GM21526 (cell line): ENCODE measurements at regions not wholly inside any gene's neighbourhood (a gene's known extent, or its start where the extent isn't known, plus 50 kb on each side); places are given as distances from the start of the nearest gene placed in this dataset.

Source experiments
- ATAC-seq: cut with Tn5 transposase; IDR thresholded peaks from one replicate; pipeline ENCODE4 v1.9.1; 2021; ENCODE audit warnings: moderate library complexity; ENCODE audit not compliant: unreplicated experiment, low FRiP score

- no peak for ATAC-seq
Measured at GRCh38 chr9:78839252-78839651, 542.3 kb downstream of the PSAT1 start.

- no peak for ATAC-seq
Measured at GRCh38 chr9:78848061-78848460, 551.1 kb downstream of the PSAT1 start.

GRCh38 chr9:78856144-78856543, 559.2 kb downstream of the PSAT1 start:
- ATAC-seq, result no peak

GRCh38 chr9:78856781-78857180, 559.9 kb downstream of the PSAT1 start:
- no peak for ATAC-seq

GRCh38 chr9:78857373-78858225, 560.7 kb downstream of the PSAT1 start:
- ATAC-seq, result no peak

GRCh38 chr9:78858266-78858665, 561.3 kb downstream of the PSAT1 start:
- ATAC-seq, result no peak

GRCh38 chr9:78860801-78861475, 564.0 kb downstream of the PSAT1 start:
- no peak for ATAC-seq

- no peak for ATAC-seq
Measured at GRCh38 chr9:78863531-78863930, 566.6 kb downstream of the PSAT1 start.

GRCh38 chr9:78865737-78866136, 568.8 kb downstream of the PSAT1 start:
- ATAC-seq, result no peak

- ATAC-seq, result no peak
Measured at GRCh38 chr9:78866207-78867132, 569.5 kb downstream of the PSAT1 start.

GRCh38 chr9:78871086-78871451, 574.1 kb downstream of the PSAT1 start:
- no peak for ATAC-seq

- no peak for ATAC-seq
Measured at GRCh38 chr9:78871452-78872331, 574.8 kb downstream of the PSAT1 start.

GRCh38 chr9:78874061-78874460, 577.1 kb downstream of the PSAT1 start:
- no peak for ATAC-seq

GRCh38 chr9:78879324-78880100, 582.6 kb downstream of the PSAT1 start:
- ATAC-seq, result no peak

GRCh38 chr9:78881295-78881694, 584.4 kb downstream of the PSAT1 start:
- ATAC-seq, result no peak

- no peak for ATAC-seq
Measured at GRCh38 chr9:78882481-78882880, 585.6 kb downstream of the PSAT1 start.

- no peak for ATAC-seq
Measured at GRCh38 chr9:78884611-78885150, 587.8 kb downstream of the PSAT1 start.

- no peak for ATAC-seq
Measured at GRCh38 chr9:78892182-78892581, 595.3 kb downstream of the PSAT1 start.

- ATAC-seq, result no peak
Measured at GRCh38 chr9:78892769-78893168, 595.8 kb downstream of the PSAT1 start.
